Ectodermal cell (in vitro differentiated cells): ENCODE measurements at regions not wholly inside any gene's neighbourhood (a gene's known extent, or its start where the extent isn't known, plus 50 kb on each side); places are given as distances from the start of the nearest gene placed in this dataset.
"Not testable (repeated sequence)": the region's sequence is repeated elsewhere in the genome, so short reads cannot be mapped to it uniquely, and the experiment has no call there.

Experiments
- H3K27ac ChIP-seq: 2 replicates; pipeline ENCODE4 v1.7.0; 2013; ENCODE audit warnings: mild to moderate bottlenecking, low read depth, low read length; ENCODE audit not compliant: insufficient read depth, poor library complexity, severe bottlenecking
- H3K27me3 ChIP-seq: 2 replicates; pipeline ENCODE4 v1.7.0; 2013; ENCODE audit warnings: mild to moderate bottlenecking, low read length; ENCODE audit not compliant: insufficient read depth, control insufficient read depth, poor library complexity, severe bottlenecking
- H3K36me3 ChIP-seq: one replicate; pipeline ENCODE4 v1.7.0; 2013; ENCODE audit warnings: low read length; ENCODE audit not compliant: control insufficient read depth, insufficient read depth
- H3K4me1 ChIP-seq: one replicate; pipeline ENCODE4 v1.7.0; 2013; ENCODE audit warnings: low read length; ENCODE audit not compliant: control insufficient read depth, insufficient read depth
- H3K4me3 ChIP-seq: 2 replicates; pipeline ENCODE4 v1.7.0; 2013; ENCODE audit warnings: low read depth, low read length, control low read depth; ENCODE audit not compliant: insufficient read depth
- H3K9me3 ChIP-seq: 2 replicates; pipeline ENCODE4 v1.7.0; 2013; ENCODE audit warnings: mild to moderate bottlenecking, low read length, moderate library complexity; ENCODE audit not compliant: control insufficient read depth
- WGBS, 2 experiments: methylation state at CpG; one replicate each; pipeline ENCODE4 v1.1.7; 2013; ENCODE audit warnings: missing lambda C conversion rate in 2 of 2; 5-methylcytosine and 5-hydroxymethylcytosine counted together

DNA sequence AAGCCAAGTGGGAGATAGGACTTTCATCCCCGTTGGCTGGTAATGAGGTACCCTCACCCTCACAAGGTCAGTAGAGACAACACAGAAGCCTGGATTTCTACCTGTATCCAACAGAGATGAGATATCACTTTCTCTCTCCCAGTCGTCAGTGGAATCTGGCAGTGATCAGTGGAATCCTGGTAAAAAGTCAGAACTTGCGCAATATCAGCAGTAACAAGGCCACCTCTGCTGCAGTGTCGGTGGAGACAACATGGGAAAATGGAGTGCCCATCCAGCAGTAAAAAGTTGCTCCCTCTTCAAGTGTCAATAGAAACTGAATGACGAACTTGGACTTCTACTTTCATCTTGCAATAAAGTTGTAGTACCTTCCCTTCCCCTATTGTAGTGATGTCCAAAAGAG is 615.9 kb downstream of the ETS1 start:
- Histone ChIP-seq H3K36me3 (no peaks in the 10 kb centered on the region), H3K4me1 (no peaks in the 10 kb centered on the region), H3K27me3 (no peaks in the 10 kb centered on the region), H3K4me3 (no peak overlapping the region), H3K9me3 (no peaks in the 10 kb centered on the region), H3K27ac (no peak overlapping the region)
- WGBS, 2 experiments, result 92 to 93% methylated on average over 5 of the region's 5 CpGs

DNA sequence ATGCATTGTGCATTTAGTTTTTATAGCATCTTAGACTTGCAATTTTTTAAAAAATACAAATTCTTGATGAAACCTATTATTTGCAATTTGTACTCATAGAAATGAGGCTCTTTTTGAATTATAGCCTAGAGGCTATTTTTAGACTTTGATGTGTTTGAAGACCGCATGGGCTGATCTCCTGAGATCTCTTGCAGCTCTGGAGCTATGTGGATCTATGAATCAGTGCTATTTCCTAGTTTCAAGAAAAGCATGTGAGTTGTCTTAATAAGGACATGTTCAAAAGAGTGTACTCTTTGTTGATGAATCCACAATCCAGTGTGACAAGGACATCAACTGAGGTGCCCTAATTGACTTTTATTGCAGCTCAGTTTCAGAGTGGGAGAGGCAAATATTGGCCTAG is 620.5 kb downstream of the ETS1 start:
- no peaks in the 10 kb centered on the region for H3K27me3 ChIP-seq
- 91 to 100% methylated on average over 1 of the region's 1 CpG for WGBS, 2 experiments
- no peaks in the 10 kb centered on the region for H3K4me1 ChIP-seq
- no peak overlapping the region for H3K4me3 ChIP-seq
- H3K36me3 ChIP-seq, result no peaks in the 10 kb centered on the region
- no peaks in the 10 kb centered on the region for H3K9me3 ChIP-seq
- H3K27ac ChIP-seq, result no peak overlapping the region

DNA sequence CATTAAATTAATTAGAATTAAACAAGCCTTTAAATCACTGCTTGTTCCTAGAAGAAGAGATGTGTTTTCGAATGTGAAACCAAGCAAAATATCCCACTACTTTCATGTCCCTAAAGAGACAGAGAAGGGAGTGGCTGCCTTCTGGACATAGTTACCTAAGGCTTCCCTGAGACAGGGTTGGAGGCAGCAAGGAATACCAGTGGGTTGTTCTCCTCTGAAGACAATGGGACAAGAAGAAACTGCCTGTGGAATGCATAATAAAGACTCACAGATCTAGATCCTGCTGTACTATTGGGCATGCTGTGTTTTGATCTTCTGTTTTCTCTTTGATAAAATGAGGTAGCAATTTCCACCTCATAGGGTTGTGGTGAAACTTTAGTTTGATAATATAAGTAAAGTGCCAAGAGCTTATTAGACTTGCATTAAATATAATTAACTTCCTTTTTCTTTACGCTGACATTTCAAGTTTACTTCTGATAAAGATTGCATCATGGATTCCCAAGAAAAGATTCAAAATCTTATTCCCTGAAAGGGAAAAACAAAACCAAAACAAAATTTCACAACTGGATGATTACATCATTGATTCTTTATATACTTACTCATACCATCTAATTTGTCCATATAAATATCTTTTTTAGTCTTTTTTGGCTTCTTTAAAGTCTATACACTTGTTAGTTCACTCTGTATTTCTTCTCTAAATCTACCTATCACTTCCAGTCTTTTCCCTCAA is 621.3 kb downstream of the ETS1 start:
- Histone ChIP-seq H3K4me3 (no peak overlapping the region), H3K36me3 (no peaks in the 10 kb centered on the region), H3K4me1 (no peaks in the 10 kb centered on the region), H3K9me3 (no peaks in the 10 kb centered on the region), H3K27ac (no peak overlapping the region), H3K27me3 (no peaks in the 10 kb centered on the region)
- 85 to 90% methylated on average over 2 of the region's 2 CpGs for WGBS, 2 experiments

DNA sequence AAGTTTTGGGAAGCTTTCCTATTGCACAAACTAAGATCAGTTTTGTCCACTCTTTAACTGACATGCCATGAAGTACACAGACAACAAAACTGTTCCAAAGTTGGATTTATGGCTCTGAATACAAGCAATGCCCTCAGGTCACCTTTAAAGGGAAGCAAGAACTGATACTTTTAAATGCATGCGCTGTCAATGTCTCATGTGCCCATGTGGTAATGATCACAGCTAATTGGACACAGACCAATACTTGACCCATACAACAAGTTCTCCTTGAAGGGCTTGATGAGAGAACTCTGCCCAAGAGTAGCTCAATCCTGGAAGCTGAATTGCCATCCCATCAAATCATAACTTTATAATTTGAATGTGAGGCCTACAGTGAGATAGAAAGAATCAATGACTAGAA is 624.9 kb downstream of the ETS1 start:
- no peaks in the 10 kb centered on the region for H3K36me3 ChIP-seq
- H3K27me3 ChIP-seq, result no peaks in the 10 kb centered on the region
- H3K27ac ChIP-seq, result no peak overlapping the region
- H3K4me3 ChIP-seq, result no peak overlapping the region
- 95% methylated on average over 1 of the region's 1 CpG for WGBS, 2 experiments
- no peaks in the 10 kb centered on the region for H3K9me3 ChIP-seq
- H3K4me1 ChIP-seq, result no peaks in the 10 kb centered on the region

- Histone ChIP-seq H3K36me3 (no peaks in the 10 kb centered on the region), H3K27me3 (no peaks in the 10 kb centered on the region), H3K4me3 (no peak overlapping the region), H3K27ac (no peak overlapping the region), H3K4me1 (no peaks in the 10 kb centered on the region), H3K9me3 (no peaks in the 10 kb centered on the region)
- WGBS, 2 experiments, result 81 to 95% methylated on average over 2 of the region's 2 CpGs
Observed at GRCh38 chr11:127950162-127950561, 637.2 kb downstream of the ETS1 start.

- no peak overlapping the region for H3K27ac ChIP-seq
- H3K4me3 ChIP-seq, result no peak overlapping the region
- 93 to 95% methylated on average over 4 of the region's 4 CpGs for WGBS, 2 experiments
- H3K9me3 ChIP-seq, result no peaks in the 10 kb centered on the region
- H3K4me1 ChIP-seq, result no peaks in the 10 kb centered on the region
- H3K27me3 ChIP-seq, result no peaks in the 10 kb centered on the region
- no peaks in the 10 kb centered on the region for H3K36me3 ChIP-seq
Observed at GRCh38 chr11:127943763-127944162, 643.6 kb downstream of the ETS1 start.

DNA sequence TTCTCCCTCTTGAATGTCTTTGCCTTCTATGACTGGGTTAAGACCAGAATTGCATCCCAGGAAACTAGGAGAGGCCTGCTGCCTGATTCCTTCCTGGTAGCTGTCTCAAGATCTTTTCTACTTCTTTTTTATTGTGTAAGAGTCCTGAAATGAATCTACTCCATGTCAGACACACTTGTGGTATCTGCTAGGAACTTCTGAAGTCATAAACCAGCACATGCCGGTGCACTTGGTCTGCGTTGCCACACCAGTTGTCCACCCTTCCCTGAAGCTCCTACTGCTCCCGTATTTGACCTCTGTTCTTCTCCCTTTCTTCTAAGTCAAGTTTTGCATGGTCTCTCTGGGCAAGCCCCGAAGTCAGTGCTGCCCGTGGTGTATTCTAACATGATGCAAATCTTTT is 644.2 kb downstream of the ETS1 start:
- WGBS, 2 experiments, result 83 to 85% methylated on average over 5 of the region's 5 CpGs
- Histone ChIP-seq H3K27me3 (no peaks in the 10 kb centered on the region), H3K36me3 (no peaks in the 10 kb centered on the region), H3K4me3 (no peak overlapping the region), H3K4me1 (no peaks in the 10 kb centered on the region), H3K9me3 (no peaks in the 10 kb centered on the region), H3K27ac (no peak overlapping the region)

GRCh38 chr11:127941554-127941953 is 645.8 kb downstream of the ETS1 start:
- not testable (repeated sequence) for H3K9me3 ChIP-seq, H3K4me3 ChIP-seq, H3K27ac ChIP-seq, H3K36me3 ChIP-seq, H3K27me3 ChIP-seq, H3K4me1 ChIP-seq
- WGBS, 2 experiments, result 97 to 98% methylated on average over 17 of the region's 17 CpGs

DNA sequence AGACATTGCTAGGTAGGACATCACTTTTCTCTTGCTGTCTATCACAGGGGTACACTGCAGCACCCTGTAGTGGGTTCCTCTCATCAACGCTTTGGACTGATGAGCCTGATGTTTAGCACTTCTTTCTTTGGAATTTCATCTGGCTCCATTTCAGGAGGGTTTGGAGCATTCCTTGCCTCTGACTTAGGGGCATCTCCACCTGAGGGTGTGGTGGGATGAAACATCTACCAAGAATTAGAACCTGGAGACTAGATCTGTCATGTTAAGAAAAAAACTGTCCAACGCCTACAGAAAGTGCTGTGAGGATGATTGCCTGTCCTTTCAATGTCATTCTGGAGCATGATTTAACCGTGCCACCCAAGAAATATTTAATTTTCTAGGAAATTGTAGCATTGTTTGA is 648.4 kb downstream of the ETS1 start:
- no peaks in the 10 kb centered on the region for H3K36me3 ChIP-seq
- WGBS, 2 experiments, result 93 to 97% methylated on average over 3 of the region's 3 CpGs
- no peaks in the 10 kb centered on the region for H3K9me3 ChIP-seq
- H3K27me3 ChIP-seq, result no peaks in the 10 kb centered on the region
- H3K27ac ChIP-seq, result no peak overlapping the region
- no peak overlapping the region for H3K4me3 ChIP-seq
- H3K4me1 ChIP-seq, result no peaks in the 10 kb centered on the region

GRCh38 chr11:127935081-127935480 is 652.3 kb downstream of the ETS1 start:
- Histone ChIP-seq H3K27ac (no peak overlapping the region), H3K4me3 (no peak overlapping the region), H3K27me3 (no peaks in the 10 kb centered on the region), H3K36me3 (no peaks in the 10 kb centered on the region), H3K4me1 (no peaks in the 10 kb centered on the region), H3K9me3 (no peaks in the 10 kb centered on the region)
- 92 to 97% methylated on average over 3 of the region's 4 CpGs for WGBS, 2 experiments

- not testable (repeated sequence) for H3K9me3 ChIP-seq, H3K4me1 ChIP-seq
- WGBS, 2 experiments, result 88 to 100% methylated on average over 1 to 4 of the region's 4 CpGs
Observed at GRCh38 chr11:127933961-127934360, 653.4 kb downstream of the ETS1 start.

More at GRCh38 chr11:127933961-127934360, 653.4 kb downstream of the ETS1 start:
- not testable (repeated sequence) for H3K4me3 ChIP-seq, H3K36me3 ChIP-seq, H3K27ac ChIP-seq, H3K27me3 ChIP-seq
